Glomerular endothelial cell (primary cell): ENCODE measurements at regions not wholly inside any gene's neighbourhood (a gene's known extent, or its start where the extent isn't known, plus 50 kb on each side); places are given as distances from the start of the nearest gene placed in this dataset.
"Not testable (repeated sequence)": the region's sequence is repeated elsewhere in the genome, so short reads cannot be mapped to it uniquely, and the experiment has no call there.

Source experiments
- DNase-seq: peaks from one replicate; pipeline ENCODE4 v3.0.0-alpha.2; 2011; ENCODE audit warnings: low read depth, low spot score; ENCODE audit errors: extremely low read depth

DNA sequence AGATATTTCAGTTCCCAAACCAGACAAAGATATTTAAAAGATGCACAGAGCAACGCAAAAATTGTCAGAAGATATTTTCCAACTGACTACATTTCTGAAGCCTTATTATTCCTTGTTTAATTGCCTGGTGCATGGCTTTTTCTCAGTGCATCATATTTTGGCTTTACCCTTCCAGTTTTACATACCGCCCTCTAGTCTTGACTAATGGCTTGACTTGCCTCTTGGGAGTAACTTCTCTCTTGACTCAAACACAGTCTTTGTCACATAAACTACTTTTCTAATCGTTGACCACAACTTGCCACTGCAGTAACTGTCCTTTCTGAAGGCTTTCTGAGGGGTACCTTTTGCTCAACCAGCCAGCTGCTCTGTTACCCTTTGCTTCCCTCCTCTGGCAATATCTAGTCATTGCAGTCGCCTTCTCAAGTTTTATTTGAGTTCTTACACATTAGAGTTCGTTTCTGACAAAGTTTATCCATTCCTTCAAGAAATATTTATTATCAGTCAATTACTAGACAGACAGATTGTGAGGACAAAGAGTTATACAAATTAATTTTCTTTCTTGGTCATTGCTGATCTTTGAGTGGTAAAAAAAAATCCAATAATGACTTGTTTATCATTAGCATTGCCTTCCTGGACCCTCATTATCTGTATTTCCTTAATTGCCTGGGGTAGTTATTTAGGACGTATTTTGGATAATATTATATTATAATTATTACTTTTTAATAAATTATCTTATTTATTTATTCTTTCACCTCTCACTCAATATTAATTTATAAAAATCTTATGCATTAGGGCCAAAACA lies 506.9 kb upstream of the PCDH10 start:
- peak; percentile 39 for DNase-seq

DNA sequence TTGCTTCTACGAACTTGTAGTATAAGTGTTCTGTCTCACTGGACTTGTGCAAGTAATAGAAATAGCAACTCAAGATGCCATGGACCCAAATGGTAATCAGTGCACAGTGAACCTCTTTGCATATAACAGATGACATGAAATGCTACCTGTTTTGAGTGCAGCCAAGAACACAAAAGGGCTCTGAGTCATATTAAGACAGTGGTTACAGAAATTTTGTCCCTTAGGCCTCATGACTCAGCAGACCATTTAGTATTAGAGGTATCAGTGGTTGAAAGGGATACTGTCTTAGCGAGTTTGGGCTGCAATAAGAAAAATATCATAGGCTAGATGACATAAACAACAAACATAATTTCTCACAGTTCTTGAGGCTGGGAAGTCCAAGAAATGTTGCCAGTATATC lies 502.9 kb upstream of the PCDH10 start:
- DNase-seq: no peak

DNA sequence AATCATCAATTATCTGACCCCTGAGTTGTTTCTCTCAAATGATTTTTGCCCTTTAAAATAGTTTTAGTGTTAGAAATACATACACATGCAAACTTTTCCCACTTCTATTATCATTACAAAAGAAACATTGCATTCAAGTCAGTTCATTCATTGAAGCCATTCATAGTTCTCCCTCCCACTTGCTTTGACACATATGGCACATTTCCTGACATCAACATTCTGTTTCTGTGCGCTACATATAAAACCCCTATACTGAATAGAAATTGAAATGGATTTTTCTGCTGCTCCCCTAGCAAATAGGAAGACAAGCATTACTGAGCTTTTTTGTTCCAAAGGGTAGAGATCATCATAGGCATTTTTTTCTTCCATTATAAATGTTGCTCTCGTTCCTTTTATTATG lies 497.9 kb upstream of the PCDH10 start:
- DNase-seq: no peak

DNA sequence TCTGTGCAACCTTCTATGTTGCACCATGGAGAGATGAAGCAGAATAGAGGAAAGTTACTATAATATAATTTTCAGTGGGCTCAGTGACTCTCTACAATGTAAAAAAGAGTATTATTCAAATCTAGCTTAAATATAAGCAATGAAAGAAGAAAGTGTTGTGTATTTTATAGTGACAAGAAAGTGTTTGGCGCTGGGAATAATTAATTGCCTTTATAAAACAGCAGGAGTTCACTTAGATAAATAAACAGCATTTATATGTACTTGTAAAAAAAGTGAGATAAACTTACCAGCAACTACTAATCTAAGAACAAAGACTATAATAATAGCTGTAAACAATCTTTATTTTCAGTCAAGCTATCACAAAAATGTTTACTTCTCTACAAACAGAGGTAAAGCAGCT lies 488.9 kb upstream of the PCDH10 start:
- no peak for DNase-seq

DNA sequence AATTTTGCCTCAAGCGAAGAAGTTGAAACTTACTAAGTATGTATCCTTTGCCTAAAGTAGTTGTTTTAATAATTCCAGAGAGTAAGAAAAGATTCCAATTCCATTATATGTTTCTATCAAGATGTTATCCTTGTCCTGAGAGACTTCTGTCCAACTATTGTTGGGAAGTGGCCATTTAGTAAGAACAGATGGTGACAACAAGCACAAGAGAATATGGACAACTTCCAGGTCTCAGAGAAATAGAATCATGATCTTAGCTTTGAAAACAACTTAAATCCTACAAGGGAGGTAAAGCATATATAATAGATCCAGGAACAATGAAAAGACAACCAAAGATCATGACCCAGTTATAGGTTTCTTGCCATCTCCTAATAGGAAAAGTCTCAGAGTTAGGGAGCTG lies 486.6 kb upstream of the PCDH10 start:
- no peak for DNase-seq

DNA sequence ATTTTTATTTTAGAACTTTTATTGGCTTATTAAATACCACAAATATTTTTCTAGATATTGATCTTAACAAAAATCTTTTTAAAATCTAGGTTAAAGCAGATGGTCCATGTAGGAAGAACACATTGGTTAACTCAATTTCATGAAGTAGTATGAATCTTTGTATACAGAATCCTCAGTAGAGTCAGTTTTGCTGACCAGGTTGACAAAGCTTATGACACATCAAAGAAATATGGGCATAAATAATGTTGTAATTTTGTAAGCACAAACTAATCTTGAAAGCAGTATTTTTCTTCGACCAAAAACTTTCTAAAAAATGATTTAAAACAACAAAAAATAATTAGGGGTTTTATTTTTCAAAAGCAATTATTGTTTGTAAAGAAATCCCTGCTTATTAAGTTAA lies 479.3 kb upstream of the PCDH10 start:
- no peak for DNase-seq

DNA sequence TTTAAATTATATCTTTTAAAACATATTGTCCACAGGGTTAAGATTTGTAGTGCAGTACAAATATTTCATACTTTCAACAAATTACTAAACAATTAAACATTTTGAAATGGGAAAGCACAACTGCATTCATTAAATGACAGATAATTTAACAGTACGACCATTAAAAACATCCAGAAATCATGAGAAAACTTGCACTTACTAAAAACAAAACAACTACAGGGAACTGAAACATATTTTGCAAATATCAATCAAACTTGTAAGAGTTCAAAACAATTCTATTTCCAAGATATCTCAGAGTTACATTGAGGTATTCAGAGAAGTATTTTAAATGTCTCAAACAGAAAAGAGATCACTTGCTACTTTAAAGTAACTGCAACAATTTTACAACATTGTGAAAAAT lies 478.5 kb upstream of the PCDH10 start:
- DNase-seq: no peak

DNA sequence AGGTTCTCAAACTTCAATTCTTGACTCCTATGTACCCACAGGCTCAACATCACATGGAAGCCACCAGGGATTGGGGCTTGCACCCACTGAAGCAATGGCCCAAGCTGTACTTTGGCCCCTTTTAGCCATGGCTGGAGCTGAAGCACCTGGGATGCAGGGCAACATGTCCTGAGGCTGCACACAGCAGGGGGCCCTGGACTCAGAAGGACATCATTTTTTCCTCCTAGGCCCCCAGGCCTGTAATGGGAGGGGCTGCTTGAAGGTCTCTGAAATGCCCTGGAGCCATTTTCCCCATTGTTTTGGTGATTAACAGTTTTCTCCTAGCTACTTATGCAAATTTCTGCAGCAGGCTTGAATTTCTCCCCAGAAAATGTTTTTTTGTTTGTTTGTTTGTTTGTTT lies 465.1 kb upstream of the PCDH10 start:
- DNase-seq: no peak

DNA sequence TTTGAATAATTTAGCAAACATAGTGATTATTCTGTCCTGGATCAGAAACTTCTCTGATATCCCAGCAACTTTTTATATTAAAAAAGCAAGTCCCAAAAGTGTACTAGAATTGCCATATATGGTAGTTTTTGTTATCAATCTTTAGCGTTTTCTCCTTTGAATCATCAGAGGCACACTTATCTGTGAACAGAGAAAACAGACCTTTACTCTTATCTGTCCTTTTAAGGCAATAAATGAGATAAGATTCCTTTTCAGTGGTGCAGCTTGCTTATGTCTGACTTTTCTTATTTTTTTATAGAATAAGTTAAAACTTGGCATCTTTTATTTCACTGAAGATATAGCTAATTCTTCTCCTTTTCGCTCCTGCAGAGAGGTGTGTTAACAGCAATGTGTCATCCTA lies 458.1 kb upstream of the PCDH10 start:
- no peak for DNase-seq

DNA sequence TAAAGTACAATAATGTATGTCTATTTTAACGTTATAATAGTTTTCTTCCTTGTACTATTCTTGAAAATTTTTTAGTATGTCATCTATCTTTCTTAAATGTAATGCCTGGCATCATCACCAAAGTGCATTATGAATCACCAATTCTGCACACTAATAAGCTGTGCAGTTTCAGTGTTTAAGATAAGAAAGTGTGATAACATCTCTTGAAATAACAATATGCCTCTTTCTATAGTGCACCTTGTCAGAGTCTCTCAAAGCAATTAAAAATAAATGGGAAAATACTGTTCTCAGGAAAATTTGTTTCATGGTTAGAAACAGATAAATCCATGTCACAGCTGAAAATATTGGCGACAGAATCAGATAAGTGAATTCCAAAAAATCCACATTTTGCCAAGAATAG lies 457.4 kb upstream of the PCDH10 start:
- DNase-seq: no peak

DNA sequence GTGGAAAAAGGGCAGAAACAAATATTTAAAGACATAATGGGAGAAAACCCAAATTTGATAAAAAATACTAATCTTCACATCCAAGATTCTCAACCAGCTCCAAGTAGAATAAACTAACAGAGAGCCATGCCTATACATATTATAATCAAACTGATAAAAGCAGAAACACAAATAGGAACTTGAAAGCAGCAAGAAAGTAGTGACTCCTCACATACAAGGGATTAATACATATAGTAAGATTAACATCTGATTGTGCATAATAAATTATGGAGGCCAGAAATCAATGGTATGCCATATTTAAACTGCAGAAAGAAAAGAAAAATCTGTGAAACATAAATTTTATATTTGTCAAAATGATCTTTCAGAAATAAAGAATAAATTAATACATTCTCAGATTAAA lies 454.3 kb upstream of the PCDH10 start:
- DNase-seq: no peak

DNA sequence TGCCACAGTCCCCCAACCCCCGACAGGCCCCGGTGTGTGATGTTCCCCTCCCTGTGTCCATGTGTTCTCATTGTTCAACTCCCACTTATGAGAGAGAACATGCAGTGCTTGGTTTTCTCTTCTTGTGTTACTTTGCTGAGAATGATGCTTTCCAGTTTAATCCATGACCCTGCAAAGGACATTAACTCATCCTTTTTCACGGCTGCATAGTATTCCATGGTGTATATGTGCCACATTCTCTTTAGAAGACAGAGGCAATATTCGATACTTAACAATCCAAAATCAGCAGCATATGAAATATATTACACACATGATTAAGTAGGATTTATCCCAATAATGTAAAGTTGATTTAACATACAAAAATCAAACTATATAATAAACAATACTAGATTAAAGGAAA lies 451.6 kb upstream of the PCDH10 start:
- DNase-seq: not testable (repeated sequence)

DNA sequence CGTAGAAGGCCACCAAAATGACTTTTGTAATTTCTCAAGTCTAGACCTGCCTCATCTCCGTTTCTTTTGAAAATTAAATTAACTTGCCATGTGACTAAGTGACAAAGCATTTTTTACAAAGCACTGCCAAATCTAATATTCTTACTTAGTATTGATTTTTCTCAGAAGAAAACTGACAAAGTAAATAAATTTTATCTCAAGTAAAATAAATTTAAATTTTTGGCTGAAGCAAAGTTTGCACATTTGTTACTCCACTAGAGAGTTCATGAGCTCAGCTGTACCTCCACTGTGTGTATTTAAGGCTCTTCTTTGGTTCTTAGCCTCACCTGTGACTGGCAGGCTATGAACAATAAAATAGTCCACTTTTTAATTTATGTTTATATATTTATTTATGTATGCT lies 441.1 kb upstream of the PCDH10 start:
- no peak for DNase-seq

DNA sequence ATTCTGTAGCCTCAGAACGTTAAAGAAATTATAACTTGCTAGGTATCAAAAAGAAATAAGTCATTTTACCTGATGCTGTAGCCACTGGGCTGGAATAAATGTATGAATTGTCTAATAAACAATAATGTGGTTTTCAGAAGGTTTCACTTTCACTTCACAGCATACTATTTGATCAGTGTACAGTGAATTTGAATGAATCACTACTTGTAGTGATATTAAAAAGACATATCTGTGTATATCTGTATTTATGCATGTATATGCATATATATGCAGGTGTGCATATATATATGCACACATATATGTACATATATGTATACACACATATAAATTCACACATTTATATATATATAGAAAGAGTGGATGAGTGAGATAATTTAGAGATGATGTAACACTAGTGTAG lies 440.0 kb upstream of the PCDH10 start:
- no peak for DNase-seq

DNA sequence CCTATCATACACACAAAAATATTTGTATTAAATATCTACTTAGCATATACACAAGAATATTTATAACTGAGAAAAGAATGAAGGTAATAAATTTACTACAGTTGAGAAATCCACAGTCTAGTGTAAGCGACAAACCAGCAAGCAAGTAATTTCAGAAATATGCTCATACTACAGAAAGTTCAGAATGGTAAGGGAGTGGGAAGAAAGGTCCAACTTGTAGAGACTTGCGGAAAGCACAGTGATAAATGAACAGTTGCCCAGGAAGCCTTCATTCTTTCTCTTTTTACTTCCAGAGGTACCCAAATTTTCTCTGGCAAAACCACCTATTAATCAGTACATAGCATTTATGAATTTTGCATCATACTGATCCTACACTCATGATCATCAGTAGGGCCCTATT lies 438.1 kb upstream of the PCDH10 start:
- DNase-seq: no peak

DNA sequence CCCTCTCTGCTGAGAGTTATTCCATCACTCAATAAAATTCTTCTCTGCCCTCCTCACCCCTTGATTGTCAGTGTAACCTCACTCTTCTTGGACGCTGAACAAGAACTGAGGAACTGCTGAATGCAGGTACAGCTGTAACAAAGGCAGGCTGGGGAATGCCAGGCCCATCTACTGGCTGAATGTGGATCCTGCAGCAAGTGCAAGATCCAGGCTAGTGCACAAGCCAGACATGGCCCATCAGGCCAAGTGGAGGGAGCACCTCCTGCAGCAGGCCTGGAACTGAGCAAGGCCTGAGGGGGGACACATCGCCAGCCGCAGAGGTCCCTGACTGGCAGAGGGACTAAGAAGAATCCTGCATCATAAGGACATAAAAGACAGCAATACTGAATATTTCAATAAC lies 411.8 kb upstream of the PCDH10 start:
- DNase-seq: no peak

DNA sequence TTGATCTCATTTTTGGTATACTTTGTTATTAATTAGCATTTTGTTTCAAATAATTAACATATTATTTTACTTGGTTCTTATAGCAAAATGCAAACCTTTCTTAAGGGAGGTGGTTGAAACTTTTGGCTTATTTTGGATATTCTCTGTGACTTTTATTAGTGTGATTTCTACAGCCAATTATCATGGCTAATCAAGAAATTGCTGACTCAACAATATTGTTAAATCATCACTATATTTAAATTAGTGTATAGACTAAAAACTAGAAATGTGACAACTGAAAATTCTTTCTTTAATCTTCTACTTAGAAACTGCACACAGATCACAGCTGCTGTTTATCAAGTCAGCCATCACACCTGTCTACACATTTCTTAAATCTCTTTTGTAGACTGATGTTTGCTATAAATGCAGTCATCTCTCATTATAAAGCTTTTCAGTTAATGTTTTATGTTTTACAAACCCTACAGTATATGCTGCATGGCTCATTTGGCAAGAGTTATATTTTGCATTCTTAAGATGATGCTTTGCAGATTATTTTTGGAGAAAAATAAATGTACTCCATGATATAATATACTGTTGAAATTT lies 389.8 kb upstream of the PCDH10 start:
- DNase-seq: no peak

DNA sequence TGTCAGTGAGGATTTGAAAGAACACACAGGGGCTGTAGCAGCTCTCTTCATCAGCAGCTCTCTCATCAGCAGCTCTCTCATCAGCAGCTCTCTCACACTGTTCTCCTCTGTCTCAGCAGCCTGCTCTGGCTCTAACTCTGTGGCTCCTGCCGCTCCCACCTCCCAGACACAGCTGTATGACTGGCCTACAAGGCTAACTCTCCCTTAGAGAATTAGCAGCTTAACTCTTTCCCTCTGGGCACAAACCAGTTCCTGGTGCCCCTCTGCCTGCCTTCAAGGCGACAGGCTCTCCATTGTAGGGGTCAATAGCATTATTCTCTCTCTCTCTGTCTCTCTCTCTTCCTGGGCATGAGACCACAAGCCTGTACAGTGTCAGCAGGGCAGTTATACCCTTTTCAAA lies 385.6 kb upstream of the PCDH10 start:
- DNase-seq: no peak

DNA sequence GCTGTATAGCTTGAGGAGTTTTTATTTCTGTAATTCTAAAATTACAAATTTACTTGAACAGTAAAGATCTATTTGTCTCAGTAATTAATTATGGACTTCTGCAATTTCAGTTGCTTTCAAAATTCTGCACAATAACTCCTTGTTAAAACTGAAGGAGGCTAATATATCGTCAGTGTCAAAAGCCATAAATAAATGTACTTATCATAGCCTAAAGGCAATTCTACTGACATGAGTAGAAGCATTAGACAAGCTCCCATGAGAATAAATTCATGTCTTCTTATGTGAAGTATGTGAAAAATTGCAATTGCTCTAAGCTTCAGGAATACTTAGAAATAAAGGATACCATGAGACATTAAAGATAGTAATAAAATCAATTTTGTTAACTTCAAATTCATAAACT lies 381.2 kb upstream of the PCDH10 start:
- no peak for DNase-seq

DNA sequence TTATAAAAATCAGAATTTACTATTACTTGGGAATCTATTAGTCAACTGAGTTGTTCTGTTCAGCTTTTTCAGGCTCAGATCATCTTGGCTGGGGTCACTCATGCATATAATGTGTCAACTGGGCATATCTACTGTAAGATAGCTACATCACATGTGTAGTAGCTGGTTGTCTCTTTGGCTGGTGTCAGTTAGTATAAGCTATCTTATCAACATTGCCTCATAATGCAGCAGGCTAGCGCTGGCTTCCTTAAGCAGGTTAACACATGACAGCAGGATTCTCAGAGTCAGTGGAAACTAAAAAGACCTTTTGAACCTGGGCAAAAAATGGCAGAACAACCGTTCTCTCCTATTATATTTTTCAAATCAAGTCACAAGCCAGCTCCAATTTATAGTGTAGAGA lies 378.3 kb upstream of the PCDH10 start:
- DNase-seq: no peak

DNA sequence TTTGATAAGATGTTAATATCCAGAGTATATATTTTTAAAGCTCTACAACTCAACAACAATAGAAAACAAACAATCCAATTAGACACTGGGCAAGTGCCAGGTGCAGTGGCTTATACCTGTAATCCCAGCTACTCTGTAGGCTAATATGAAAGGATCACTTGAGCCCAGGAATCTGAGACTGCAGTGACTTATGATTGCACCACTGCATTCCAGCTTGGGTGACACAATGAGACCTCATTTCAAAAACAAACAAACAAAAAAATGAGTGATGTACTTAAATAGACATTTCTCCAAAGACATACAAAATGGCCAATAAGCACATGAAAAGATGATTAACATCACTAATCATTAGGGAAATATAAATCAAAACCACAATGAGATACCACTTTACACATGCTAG lies 356.8 kb upstream of the PCDH10 start:
- no peak for DNase-seq

DNA sequence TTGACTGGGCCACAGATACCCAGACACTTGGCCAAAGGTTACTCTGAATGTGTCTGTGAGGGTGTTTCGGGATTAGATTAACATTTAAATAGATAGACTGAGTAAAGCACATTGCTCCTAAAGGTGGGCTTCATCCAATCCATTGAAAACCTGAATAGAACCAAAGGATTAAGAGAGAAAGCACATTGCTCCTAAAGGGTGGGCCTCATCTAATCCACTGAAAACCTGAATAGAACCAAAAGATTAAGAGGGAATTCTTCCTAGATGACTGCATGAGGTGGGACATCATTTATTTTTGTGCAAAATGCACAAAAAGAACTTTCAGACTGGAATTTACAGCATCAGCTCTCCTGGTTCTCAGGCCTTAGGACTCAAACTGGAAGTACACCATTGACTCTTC lies 351.2 kb upstream of the PCDH10 start:
- no peak for DNase-seq
